ENCODE measurements at regions not wholly inside any gene's neighbourhood (a gene's known extent, or its start where the extent isn't known, plus 50 kb on each side); places are given as distances from the start of the nearest gene placed in this dataset.
"Not testable (repeated sequence)": the region's sequence is repeated elsewhere in the genome, so short reads cannot be mapped to it uniquely, and the experiment has no call there.

DNA sequence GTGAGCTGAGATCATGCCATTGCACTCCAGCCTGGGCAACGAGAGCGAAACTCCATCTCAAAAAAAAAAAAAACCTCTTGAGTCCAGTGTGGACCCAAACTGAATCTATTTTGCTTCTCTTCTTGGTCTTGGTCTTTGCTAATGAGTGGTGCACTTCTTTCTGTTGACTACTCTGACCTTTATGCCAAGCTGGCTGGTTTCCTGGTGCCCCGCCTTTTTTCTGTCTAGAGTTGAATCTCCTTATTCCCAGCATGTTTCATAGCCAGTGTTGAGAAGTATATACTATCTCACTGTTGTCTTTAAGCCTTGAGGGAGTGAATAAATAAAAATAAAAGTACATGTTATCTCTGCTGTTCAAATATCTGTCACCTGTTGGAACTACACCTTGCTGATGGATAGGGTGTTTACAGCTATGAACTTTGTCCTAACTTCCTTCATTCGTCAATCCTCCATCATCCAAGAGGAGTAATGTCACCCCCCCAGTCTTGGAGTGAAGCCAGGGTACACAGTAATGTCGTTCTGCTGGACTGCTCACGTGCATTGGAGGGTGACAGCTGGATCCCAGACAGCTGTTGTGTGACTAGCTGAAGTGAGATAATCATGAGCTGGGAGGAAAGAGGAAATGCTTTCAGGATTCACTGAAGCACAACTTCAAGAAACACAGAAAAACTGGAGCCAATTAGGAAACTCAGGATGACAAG lies 99.3 kb upstream of the PRKG2 start:
- DNase-seq = no peak
- no peaks in the 10 kb centered on the region for H3K27me3 ChIP-seq
- no peak for TF ChIP-seq CTCF (IDR thresholded peaks at IDR 0.05; ENCODE audit: low read depth, low read length)
- no peak overlapping the region for H3K4me3 ChIP-seq (ENCODE audit: low read depth, low read length)
- no peaks in the 10 kb centered on the region for H3K36me3 ChIP-seq
- no peaks in the 10 kb centered on the region for H3K4me1 ChIP-seq
- H3K9me3 ChIP-seq = no peaks in the 10 kb centered on the region

DNA sequence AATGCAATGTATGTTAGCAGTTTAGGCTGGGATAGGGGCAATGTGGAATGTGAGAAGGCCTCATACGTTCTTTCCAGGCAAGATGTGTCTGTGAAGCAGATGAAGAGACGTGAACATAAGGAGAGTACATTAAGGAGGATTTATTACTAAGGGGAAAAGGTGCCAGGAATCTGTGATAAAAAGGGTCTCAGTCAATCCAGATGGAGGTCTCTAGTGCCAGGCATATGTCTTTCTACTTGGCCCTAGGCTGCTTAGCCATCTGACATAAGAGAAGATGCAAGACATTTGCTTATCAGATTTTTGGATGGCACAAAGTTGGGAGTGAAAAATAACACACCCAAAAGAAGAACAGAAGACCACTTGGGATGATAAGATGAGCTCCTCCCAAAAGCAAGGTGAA lies 93.0 kb upstream of the PRKG2 start:
- no peak for TF ChIP-seq CTCF (IDR thresholded peaks at IDR 0.05; ENCODE audit: low read depth, low read length)
- Histone ChIP-seq H3K9me3 (no peaks in the 10 kb centered on the region; the same call in 1 of the 2 replicates), H3K36me3 (no peaks in the 10 kb centered on the region), H3K4me3 (ENCODE audit: low read depth, low read length) (no peak overlapping the region), H3K4me1 (no peaks in the 10 kb centered on the region), H3K27me3 (no peaks in the 10 kb centered on the region)
- DNase-seq = no peak

DNA sequence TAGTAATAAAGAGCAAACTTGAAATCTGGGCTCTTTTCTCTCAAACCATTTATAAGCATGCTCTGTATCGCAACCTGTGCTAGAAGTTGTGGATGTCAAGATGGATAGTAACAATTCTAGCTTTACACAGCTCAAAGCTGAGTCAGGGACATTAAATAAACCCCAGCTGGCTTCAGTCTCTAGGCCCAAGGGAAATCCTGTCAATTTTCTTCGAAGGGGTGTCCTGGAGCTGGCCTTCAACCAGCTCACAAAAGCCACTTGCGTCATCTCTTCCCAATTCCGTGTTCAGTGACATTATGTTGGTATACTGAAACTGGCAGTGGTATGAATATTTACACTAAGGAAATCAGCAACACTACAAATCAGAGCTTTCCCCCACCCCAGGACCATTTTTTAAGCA lies 89.8 kb upstream of the PRKG2 start:
- Histone ChIP-seq H3K4me1 (no peaks in the 10 kb centered on the region), H3K36me3 (no peaks in the 10 kb centered on the region), H3K4me3 (ENCODE audit: low read depth, low read length) (no peak overlapping the region), H3K9me3 (no peaks in the 10 kb centered on the region; the same call in 1 of the 2 replicates), H3K27me3 (no peaks in the 10 kb centered on the region)
- DNase-seq = no peak
- TF ChIP-seq CTCF (IDR thresholded peaks at IDR 0.05; ENCODE audit: low read depth, low read length) = no peak

GRCh38 chr4:81300352-81300751 lies 85.3 kb upstream of the PRKG2 start:
- not testable (repeated sequence) for H3K27me3 ChIP-seq; H3K4me3 ChIP-seq (ENCODE audit: low read depth, low read length); H3K4me1 ChIP-seq; DNase-seq; H3K9me3 ChIP-seq; H3K36me3 ChIP-seq

GRCh38 chr4:81290813-81291212 lies 75.8 kb upstream of the PRKG2 start:
- TF ChIP-seq CTCF (IDR thresholded peaks at IDR 0.05; ENCODE audit: low read depth, low read length) = no peak
- DNase-seq = no peak
- H3K4me1 ChIP-seq = no peaks in the 10 kb centered on the region
- no peaks in the 10 kb centered on the region for H3K27me3 ChIP-seq
- H3K9me3 ChIP-seq = no peaks in the 10 kb centered on the region
- H3K36me3 ChIP-seq = no peaks in the 10 kb centered on the region
- no peak overlapping the region for H3K4me3 ChIP-seq (ENCODE audit: low read depth, low read length)

DNA sequence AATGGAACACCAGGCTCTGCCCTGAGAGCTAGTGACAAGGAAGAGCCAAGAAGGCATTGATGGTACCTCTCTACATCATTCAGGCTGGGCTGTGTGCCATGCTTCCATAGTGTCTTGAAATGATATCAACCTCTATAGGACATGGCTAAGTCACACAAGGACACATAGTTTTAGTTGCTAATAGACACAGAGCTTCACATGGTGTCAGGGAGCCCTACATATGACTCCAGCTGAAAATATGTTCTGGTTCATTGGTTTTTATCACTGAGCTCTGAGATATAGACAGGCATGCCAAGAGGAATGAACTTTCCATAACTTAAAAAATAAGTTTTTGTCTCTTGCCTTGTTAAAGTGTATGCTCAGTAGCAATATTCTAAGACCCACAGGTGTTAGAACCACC lies 72.1 kb upstream of the PRKG2 start:
- Histone ChIP-seq H3K36me3 (no peaks in the 10 kb centered on the region), H3K4me3 (ENCODE audit: low read depth, low read length) (no peak overlapping the region), H3K27me3 (no peaks in the 10 kb centered on the region), H3K4me1 (no peaks in the 10 kb centered on the region), H3K9me3 (no peaks in the 10 kb centered on the region)
- DNase-seq = no peak
- no peak for TF ChIP-seq CTCF (IDR thresholded peaks at IDR 0.05; ENCODE audit: low read depth, low read length)
